ENCODE measurements at regions not wholly inside any gene's neighbourhood (a gene's known extent, or its start where the extent isn't known, plus 50 kb on each side); places are given as distances from the start of the nearest gene placed in this dataset.

GRCh38 chr13:102472650-102473049 lies 70.8 kb upstream of the FGF14 start:
- Histone ChIP-seq H3K36me3 (ENCODE audit: control insufficient read depth, insufficient read depth, low read length) (no peaks in the 10 kb centered on the region), H4K5ac (ENCODE audit: low read depth, low read length) (no peak overlapping the region), H4K91ac (ENCODE audit: insufficient read depth, low read depth, low read length) (no peak overlapping the region), H3K4ac (ENCODE audit: low read depth, low read length) (no peak overlapping the region), H2BK20ac (ENCODE audit: low read depth, low read length) (no peak overlapping the region), H3K56ac (ENCODE audit: extremely low read depth, insufficient read depth, low read length) (no peak overlapping the region), H3K9ac (ENCODE audit: low read depth, low read length) (no peak overlapping the region), H3K14ac (replicated peaks; ENCODE audit: low read depth, low read length) (no peak overlapping the region), H3K4me2 (ENCODE audit: low read depth, low read length) (no peak overlapping the region), H3K9me3 (ENCODE audit: control insufficient read depth, insufficient read depth, low read length) (no peaks in the 10 kb centered on the region), H3K27me3 (ENCODE audit: control insufficient read depth, insufficient read depth, low read length) (no peaks in the 10 kb centered on the region), H4K20me1 (ENCODE audit: insufficient read depth, low read length) (no peaks in the 10 kb centered on the region), H2AFZ (replicated peaks; ENCODE audit: low read length, poor library complexity) (no peak overlapping the region), H2BK5ac (ENCODE audit: low read depth, low read length, poor library complexity, severe bottlenecking) (no peak overlapping the region), H3K27ac (ENCODE audit: insufficient read depth, low read length) (no peak overlapping the region), H2BK120ac (ENCODE audit: low read depth, low read length) (no peak overlapping the region), H3K18ac (ENCODE audit: low read depth, low read length) (no peak overlapping the region), H2AK9ac (replicated peaks; ENCODE audit: low read depth, low read length, poor library complexity) (no peak overlapping the region), H3K4me1 (ENCODE audit: control insufficient read depth, insufficient read depth, low read length) (no peaks in the 10 kb centered on the region), H3K79me1 (ENCODE audit: low read depth in 1 of 2, low read length in 2 of 2) (no peaks in the 10 kb centered on the region), H2BK15ac (ENCODE audit: low read depth, low read length) (no peak overlapping the region), H3K9me1 (ENCODE audit: insufficient read depth, low read length) (no peaks in the 10 kb centered on the region), H4K8ac (ENCODE audit: low read depth in 2 of 2, low read length in 2 of 2) (no peak overlapping the region), H3K23ac (ENCODE audit: low read depth, low read length) (no peak overlapping the region), H2AK5ac (ENCODE audit: low read depth, low read length) (no peak overlapping the region), H3K4me3 (ENCODE audit: insufficient read depth, low read depth, low read length) (no peak overlapping the region)
- CTCF ChIA-PET: no interaction called here
- no peak for TF ChIP-seq CEBPB (IDR thresholded peaks at IDR 0.05; ENCODE audit: low read depth, low read length)
- no peak for TF ChIP-seq POLR2A (IDR thresholded peaks at IDR 0.05; ENCODE audit: low read depth, low read length)
- TF ChIP-seq MXI1 (IDR thresholded peaks at IDR 0.05; ENCODE audit: borderline replicate concordance, low read depth, low read length): no peak
- TF ChIP-seq FOS (IDR thresholded peaks at IDR 0.05; ENCODE audit: low read depth, low read length): no peak
- TF ChIP-seq RFX5 (IDR thresholded peaks at IDR 0.05; ENCODE audit: low read depth, low read length): no peak
- no peak for TF ChIP-seq BHLHE40 (IDR thresholded peaks at IDR 0.05; ENCODE audit: low read depth, low read length)
- TF ChIP-seq, protein P1, sequence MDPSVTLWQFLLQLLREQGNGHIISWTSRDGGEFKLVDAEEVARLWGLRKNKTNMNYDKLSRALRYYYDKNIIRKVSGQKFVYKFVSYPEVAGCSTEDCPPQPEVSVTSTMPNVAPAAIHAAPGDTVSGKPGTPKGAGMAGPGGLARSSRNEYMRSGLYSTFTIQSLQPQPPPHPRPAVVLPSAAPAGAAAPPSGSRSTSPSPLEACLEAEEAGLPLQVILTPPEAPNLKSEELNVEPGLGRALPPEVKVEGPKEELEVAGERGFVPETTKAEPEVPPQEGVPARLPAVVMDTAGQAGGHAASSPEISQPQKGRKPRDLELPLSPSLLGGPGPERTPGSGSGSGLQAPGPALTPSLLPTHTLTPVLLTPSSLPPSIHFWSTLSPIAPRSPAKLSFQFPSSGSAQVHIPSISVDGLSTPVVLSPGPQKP (IDR thresholded peaks at IDR 0.05; ENCODE audit: borderline replicate concordance, low read depth, low read length): no peak
- TF ChIP-seq NFE2L2 (IDR thresholded peaks at IDR 0.05; ENCODE audit: low read depth, low read length): no peak
- no peak for TF ChIP-seq MAZ (IDR thresholded peaks at IDR 0.05; ENCODE audit: borderline replicate concordance, low read depth, low read length)
- TF ChIP-seq MAFK (IDR thresholded peaks at IDR 0.05; ENCODE audit: low read depth, low read length): no peak
- TF ChIP-seq, protein P2, sequence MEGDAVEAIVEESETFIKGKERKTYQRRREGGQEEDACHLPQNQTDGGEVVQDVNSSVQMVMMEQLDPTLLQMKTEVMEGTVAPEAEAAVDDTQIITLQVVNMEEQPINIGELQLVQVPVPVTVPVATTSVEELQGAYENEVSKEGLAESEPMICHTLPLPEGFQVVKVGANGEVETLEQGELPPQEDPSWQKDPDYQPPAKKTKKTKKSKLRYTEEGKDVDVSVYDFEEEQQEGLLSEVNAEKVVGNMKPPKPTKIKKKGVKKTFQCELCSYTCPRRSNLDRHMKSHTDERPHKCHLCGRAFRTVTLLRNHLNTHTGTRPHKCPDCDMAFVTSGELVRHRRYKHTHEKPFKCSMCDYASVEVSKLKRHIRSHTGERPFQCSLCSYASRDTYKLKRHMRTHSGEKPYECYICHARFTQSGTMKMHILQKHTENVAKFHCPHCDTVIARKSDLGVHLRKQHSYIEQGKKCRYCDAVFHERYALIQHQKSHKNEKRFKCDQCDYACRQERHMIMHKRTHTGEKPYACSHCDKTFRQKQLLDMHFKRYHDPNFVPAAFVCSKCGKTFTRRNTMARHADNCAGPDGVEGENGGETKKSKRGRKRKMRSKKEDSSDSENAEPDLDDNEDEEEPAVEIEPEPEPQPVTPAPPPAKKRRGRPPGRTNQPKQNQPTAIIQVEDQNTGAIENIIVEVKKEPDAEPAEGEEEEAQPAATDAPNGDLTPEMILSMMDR (conservative IDR thresholded peaks at IDR 0.05; ENCODE audit: low read depth, low read length): no peak
- TF ChIP-seq CHD1 (IDR thresholded peaks at IDR 0.05; ENCODE audit: low read depth, low read length): no peak
- no peak for TF ChIP-seq SMC3 (IDR thresholded peaks at IDR 0.05; ENCODE audit: low read depth, low read length)
- TF ChIP-seq RCOR1 (IDR thresholded peaks at IDR 0.05; ENCODE audit: insufficient replicate concordance, low read length): no peak
- TF ChIP-seq, protein P3, sequence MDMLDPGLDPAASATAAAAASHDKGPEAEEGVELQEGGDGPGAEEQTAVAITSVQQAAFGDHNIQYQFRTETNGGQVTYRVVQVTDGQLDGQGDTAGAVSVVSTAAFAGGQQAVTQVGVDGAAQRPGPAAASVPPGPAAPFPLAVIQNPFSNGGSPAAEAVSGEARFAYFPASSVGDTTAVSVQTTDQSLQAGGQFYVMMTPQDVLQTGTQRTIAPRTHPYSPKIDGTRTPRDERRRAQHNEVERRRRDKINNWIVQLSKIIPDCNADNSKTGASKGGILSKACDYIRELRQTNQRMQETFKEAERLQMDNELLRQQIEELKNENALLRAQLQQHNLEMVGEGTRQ (IDR thresholded peaks at IDR 0.05; ENCODE audit: low read depth, low read length): no peak
- TF ChIP-seq RAD21 (IDR thresholded peaks at IDR 0.05; ENCODE audit: low read length): no peak
- ATAC-seq (ENCODE audit: low read depth) (no peak), DNase-seq (no peak)
- in situ Hi-C loops (cut with MboI; ENCODE audit: low sequenced_read_pairs): loop anchor here (25.0 kb wide), 1 partner anchor 335 kb away; no protein-coding TSS in a partner anchor
- dilution Hi-C loops (cut with HindIII; ENCODE audit: low sequenced_read_pairs, unreplicated experiment): no loop called here
- BruUV-seq (replicated peaks): no TSS peak
- intact Hi-C loops (cut with micrococcal nuclease): no loop called here
- POLR2A ChIA-PET (ENCODE audit: unreplicated experiment): no interaction called here

All from IMR-90 (cell line).